Retinal pigment epithelial cell (primary cell): ENCODE measurements at regions not wholly inside any gene's neighbourhood (a gene's known extent, or its start where the extent isn't known, plus 50 kb on each side); places are given as distances from the start of the nearest gene placed in this dataset.

ENCODE experiments used
- DNase-seq: peaks from one replicate; pipeline ENCODE4 v3.0.0-alpha.2; 2010; ENCODE audit warnings: low read depth
- H3K4me3 ChIP-seq: 2 replicates; pipeline ENCODE4 v1.5.1; 2011; ENCODE audit warnings: mild to moderate bottlenecking, low read length, control low read depth, moderate library complexity
- CTCF ChIP-seq: conservative IDR thresholded peaks from 2 replicates; pipeline ENCODE4 v1.5.1; 2011; ENCODE audit warnings: low read depth, low read length, control low read depth, inconsistent platforms

- TF ChIP-seq CTCF: no peak
- DNase-seq: no peak
- H3K4me3 ChIP-seq: no peak overlapping the region
These were observed 52.7 kb upstream of the TJP1 start for GRCh38 chr15:29874977-29875376.

DNA sequence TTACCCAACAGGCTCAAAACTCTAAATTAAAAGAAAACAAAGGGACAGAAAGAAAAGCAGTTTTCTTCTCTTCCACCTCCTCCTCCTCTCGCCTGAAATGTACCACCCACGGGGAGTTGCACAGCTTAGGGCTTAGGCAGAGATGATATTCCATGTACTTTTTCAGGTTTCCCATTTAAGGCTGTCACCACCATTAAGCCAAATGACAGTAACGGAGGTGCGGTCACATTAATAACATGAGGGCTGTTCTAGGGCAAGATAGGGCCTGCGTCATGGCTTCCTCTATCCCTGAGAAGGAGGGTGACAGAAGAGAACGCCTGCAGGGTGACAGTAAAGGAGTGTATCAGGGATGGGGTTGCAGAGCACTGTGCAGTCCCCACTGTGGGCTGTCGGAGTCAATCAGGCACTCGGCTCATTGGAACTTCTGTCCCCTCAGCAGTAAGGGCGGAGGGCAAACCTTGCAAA lies 51.7 kb upstream of the TJP1 start:
- DNase-seq: no peak
- TF ChIP-seq CTCF: no peak
- H3K4me3 ChIP-seq: no peak overlapping the region

- no peak for DNase-seq
- no peak for TF ChIP-seq CTCF
- H3K4me3 ChIP-seq: no peak overlapping the region
These were observed 51.0 kb upstream of the TJP1 start for GRCh38 chr15:29873264-29873663.

- TF ChIP-seq CTCF: no peak
- no peak overlapping the region for H3K4me3 ChIP-seq
- no peak for DNase-seq
These were observed 50.4 kb upstream of the TJP1 start for GRCh38 chr15:29872716-29873115.
